Glomerular visceral epithelial cell (primary cell): ENCODE measurements at regions not wholly inside any gene's neighbourhood (a gene's known extent, or its start where the extent isn't known, plus 50 kb on each side); places are given as distances from the start of the nearest gene placed in this dataset.
"Not testable (repeated sequence)": the region's sequence is repeated elsewhere in the genome, so short reads cannot be mapped to it uniquely, and the experiment has no call there.

ENCODE experiments used
- DNase-seq: peaks from one replicate; pipeline ENCODE4 v3.0.0-alpha.2; 2016; ENCODE audit errors: extremely low spot score

- DNase-seq = not testable (repeated sequence)
Measured at GRCh38 chr2:110291909-110292579, 79.7 kb upstream of the MTLN start.

- not testable (repeated sequence) for DNase-seq
Measured at GRCh38 chr2:110287817-110288216, 75.5 kb upstream of the MTLN start.

GRCh38 chr2:110287253-110287652 is 74.9 kb upstream of the MTLN start:
- DNase-seq = not testable (repeated sequence)

GRCh38 chr2:110285002-110285401 is 72.7 kb upstream of the MTLN start:
- DNase-seq = not testable (repeated sequence)

GRCh38 chr2:110280804-110281203 is 68.5 kb upstream of the MTLN start:
- DNase-seq = not testable (repeated sequence)

GRCh38 chr2:110277054-110277453 is 64.7 kb upstream of the MTLN start:
- DNase-seq = not testable (repeated sequence)

GRCh38 chr2:110276092-110276491 is 63.7 kb upstream of the MTLN start:
- DNase-seq = not testable (repeated sequence)

GRCh38 chr2:110269674-110270073 is 57.3 kb upstream of the MTLN start:
- DNase-seq = not testable (repeated sequence)

GRCh38 chr2:110267828-110268407 is 55.6 kb upstream of the MTLN start:
- DNase-seq = not testable (repeated sequence)

- not testable (repeated sequence) for DNase-seq
Measured at GRCh38 chr2:110264804-110265203, 52.5 kb upstream of the MTLN start.

- DNase-seq = not testable (repeated sequence)
Measured at GRCh38 chr2:110264076-110264681, 51.8 kb upstream of the MTLN start.

GRCh38 chr2:110263462-110263861 is 51.1 kb upstream of the MTLN start:
- not testable (repeated sequence) for DNase-seq
